GM19455 (cell line): ENCODE measurements at regions not wholly inside any gene's neighbourhood (a gene's known extent, or its start where the extent isn't known, plus 50 kb on each side); places are given as distances from the start of the nearest gene placed in this dataset.
"Not testable (repeated sequence)": the region's sequence is repeated elsewhere in the genome, so short reads cannot be mapped to it uniquely, and the experiment has no call there.

Source experiments
- ATAC-seq: cut with Tn5 transposase; IDR thresholded peaks from one replicate; pipeline ENCODE4 v1.9.1; 2021; ENCODE audit not compliant: unreplicated experiment

GRCh38 chr5:162603443-162604070 lies 536.0 kb downstream of the GABRG2 start:
- no peak for ATAC-seq

GRCh38 chr5:162607879-162608278 lies 540.3 kb downstream of the GABRG2 start:
- ATAC-seq = no peak

- ATAC-seq = not testable (repeated sequence)
These were observed 554.2 kb downstream of the GABRG2 start for GRCh38 chr5:162621726-162622263.

GRCh38 chr5:162624110-162624509 lies 556.5 kb downstream of the GABRG2 start:
- no peak for ATAC-seq

- no peak for ATAC-seq
These were observed 569.9 kb downstream of the GABRG2 start for GRCh38 chr5:162637481-162637880.

GRCh38 chr5:162638849-162639248 lies 571.3 kb downstream of the GABRG2 start:
- ATAC-seq = no peak

GRCh38 chr5:162641142-162641813 lies 573.7 kb downstream of the GABRG2 start:
- no peak for ATAC-seq

- no peak for ATAC-seq
These were observed 587.3 kb downstream of the GABRG2 start for GRCh38 chr5:162654661-162655405.

GRCh38 chr5:162657076-162657475 lies 589.5 kb downstream of the GABRG2 start:
- ATAC-seq = no peak

- no peak for ATAC-seq
These were observed 597.3 kb downstream of the GABRG2 start for GRCh38 chr5:162664846-162665245.

GRCh38 chr5:162668926-162669325 lies 601.4 kb downstream of the GABRG2 start:
- ATAC-seq = no peak

GRCh38 chr5:162672061-162672460 lies 604.5 kb downstream of the GABRG2 start:
- ATAC-seq = no peak

- ATAC-seq = no peak
These were observed 615.7 kb downstream of the GABRG2 start for GRCh38 chr5:162683284-162683683.

GRCh38 chr5:162684145-162684544 lies 616.6 kb downstream of the GABRG2 start:
- no peak for ATAC-seq

GRCh38 chr5:162685302-162685701 lies 617.7 kb downstream of the GABRG2 start:
- no peak for ATAC-seq

GRCh38 chr5:162696272-162696671 lies 628.7 kb downstream of the GABRG2 start:
- ATAC-seq = not testable (repeated sequence)

- no peak for ATAC-seq
These were observed 631.8 kb downstream of the GABRG2 start for GRCh38 chr5:162699361-162699760.

- no peak for ATAC-seq
These were observed 636.3 kb downstream of the GABRG2 start for GRCh38 chr5:162703914-162704313.

GRCh38 chr5:162711244-162711643 lies 643.7 kb downstream of the GABRG2 start:
- ATAC-seq = no peak

GRCh38 chr5:162719720-162720119 lies 652.1 kb downstream of the GABRG2 start:
- no peak for ATAC-seq

- no peak for ATAC-seq
These were observed 653.6 kb downstream of the GABRG2 start for GRCh38 chr5:162721125-162721524.

GRCh38 chr5:162752612-162753011 lies 684.8 kb upstream of the CCNG1 start:
- ATAC-seq = no peak
